ENCODE measurements at regions not wholly inside any gene's neighbourhood (a gene's known extent, or its start where the extent isn't known, plus 50 kb on each side); places are given as distances from the start of the nearest gene placed in this dataset.

GRCh38 chr7:81500631-81501030 is 269.2 kb downstream of the HGF start:
- TF ChIP-seq REST (IDR thresholded peaks at IDR 0.05; ENCODE audit: low read depth), result no peak
- no peak for TF ChIP-seq NFIC (IDR thresholded peaks at IDR 0.05)
- TF ChIP-seq EP300 (IDR thresholded peaks at IDR 0.05; ENCODE audit: borderline replicate concordance), result no peak
- no peak for TF ChIP-seq MAX (IDR thresholded peaks at IDR 0.05)
- no peak for TF ChIP-seq RAD21 (IDR thresholded peaks at IDR 0.05; ENCODE audit: low read depth)

Data from Ishikawa (cell line).